Body of pancreas (tissue), 4 donors: ENCODE measurements at regions not wholly inside any gene's neighbourhood (a gene's known extent, or its start where the extent isn't known, plus 50 kb on each side); places are given as distances from the start of the nearest gene placed in this dataset.

Experiments used
- POLR2A ChIP-seq, 3 donors: fragments of 450-650 bp; IDR thresholded peaks; one replicate each; pipeline ENCODE4 v1.6.1; 2016; ENCODE audit warnings: antibody characterized with exemption in 3 of 3, mild to moderate bottlenecking in 2 of 3
- TF ChIP-seq, protein P1 (sequence below), 7 experiments: fragments of 450-650 bp in 4 of 7; fragments of 200-600 bp in 3 of 7; sonication (generic) in 3 of 7; IDR thresholded peaks; one replicate each; pipeline ENCODE4 v1.5.1; 2016 to 2019; ENCODE audit warnings: antibody characterized with exemption in 7 of 7

DNA sequence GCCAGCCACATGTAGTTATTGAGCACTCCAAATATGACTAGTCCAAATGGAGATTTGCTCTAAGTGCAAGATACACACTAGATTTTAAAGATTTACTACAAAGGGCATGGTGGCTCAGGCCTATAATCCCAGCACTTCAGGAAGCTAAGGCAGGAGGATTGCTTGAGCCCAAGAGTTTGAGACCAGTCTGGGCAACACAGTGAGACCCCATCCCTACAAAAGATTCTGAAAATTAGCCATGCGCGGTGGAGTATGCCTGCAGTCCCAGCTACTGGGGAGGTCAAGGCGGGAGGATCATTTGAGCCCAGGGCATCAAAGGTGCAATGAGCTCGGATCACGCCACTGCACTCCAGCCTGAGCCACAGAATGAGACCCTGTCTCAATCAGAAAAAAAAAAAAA is 93.5 kb upstream of the HNRNPA3 start:
- TF ChIP-seq, protein P1, sequence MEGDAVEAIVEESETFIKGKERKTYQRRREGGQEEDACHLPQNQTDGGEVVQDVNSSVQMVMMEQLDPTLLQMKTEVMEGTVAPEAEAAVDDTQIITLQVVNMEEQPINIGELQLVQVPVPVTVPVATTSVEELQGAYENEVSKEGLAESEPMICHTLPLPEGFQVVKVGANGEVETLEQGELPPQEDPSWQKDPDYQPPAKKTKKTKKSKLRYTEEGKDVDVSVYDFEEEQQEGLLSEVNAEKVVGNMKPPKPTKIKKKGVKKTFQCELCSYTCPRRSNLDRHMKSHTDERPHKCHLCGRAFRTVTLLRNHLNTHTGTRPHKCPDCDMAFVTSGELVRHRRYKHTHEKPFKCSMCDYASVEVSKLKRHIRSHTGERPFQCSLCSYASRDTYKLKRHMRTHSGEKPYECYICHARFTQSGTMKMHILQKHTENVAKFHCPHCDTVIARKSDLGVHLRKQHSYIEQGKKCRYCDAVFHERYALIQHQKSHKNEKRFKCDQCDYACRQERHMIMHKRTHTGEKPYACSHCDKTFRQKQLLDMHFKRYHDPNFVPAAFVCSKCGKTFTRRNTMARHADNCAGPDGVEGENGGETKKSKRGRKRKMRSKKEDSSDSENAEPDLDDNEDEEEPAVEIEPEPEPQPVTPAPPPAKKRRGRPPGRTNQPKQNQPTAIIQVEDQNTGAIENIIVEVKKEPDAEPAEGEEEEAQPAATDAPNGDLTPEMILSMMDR (IDR thresholded peaks at IDR 0.05), result no peak
- no peak for TF ChIP-seq POLR2A (IDR thresholded peaks at IDR 0.05)
